ENCODE measurements at regions not wholly inside any gene's neighbourhood (a gene's known extent, or its start where the extent isn't known, plus 50 kb on each side); places are given as distances from the start of the nearest gene placed in this dataset.

GRCh38 chr12:88303335-88303734, 161.2 kb downstream of the TMTC3 start:
- no peak overlapping the region for H3K27ac Mint-ChIP-seq
- peaks cover 7% of the 10 kb centered on the region for H3K9me3 Mint-ChIP-seq (ENCODE audit: low read depth)
- no peak for DNase-seq (ENCODE audit: low spot score, unreplicated experiment)
- TF ChIP-seq CTCF (IDR thresholded peaks at IDR 0.05; ENCODE audit: unreplicated experiment): no peak
- H3K4me3 Mint-ChIP-seq (ENCODE audit: low read depth): no peak overlapping the region
- H3K27me3 Mint-ChIP-seq: peaks cover 8% of the 10 kb centered on the region
- no peaks in the 10 kb centered on the region for H3K36me3 Mint-ChIP-seq (ENCODE audit: insufficient read depth)
- peaks cover 34% of the 10 kb centered on the region for H3K4me1 Mint-ChIP-seq (ENCODE audit: low read depth)

GRCh38 chr12:88305254-88305890, 163.3 kb downstream of the TMTC3 start:
- H3K4me3 Mint-ChIP-seq (ENCODE audit: low read depth): no peak overlapping the region
- H3K36me3 Mint-ChIP-seq (ENCODE audit: insufficient read depth): no peaks in the 10 kb centered on the region
- H3K9me3 Mint-ChIP-seq (ENCODE audit: low read depth): peaks cover 3% of the 10 kb centered on the region
- DNase-seq (ENCODE audit: low spot score, unreplicated experiment): no peak
- peaks cover 16% of the 10 kb centered on the region for H3K27me3 Mint-ChIP-seq
- no peak for TF ChIP-seq CTCF (IDR thresholded peaks at IDR 0.05; ENCODE audit: unreplicated experiment)
- H3K27ac Mint-ChIP-seq: no peak overlapping the region
- H3K4me1 Mint-ChIP-seq (ENCODE audit: low read depth): peaks cover 26% of the 10 kb centered on the region

GRCh38 chr12:88306471-88307069, 164.5 kb downstream of the TMTC3 start:
- Mint-ChIP-seq H3K27me3 (peaks cover 16% of the 10 kb centered on the region), H3K9me3 (ENCODE audit: low read depth) (no peaks in the 10 kb centered on the region), H3K4me1 (ENCODE audit: low read depth) (peaks cover 23% of the 10 kb centered on the region), H3K36me3 (ENCODE audit: insufficient read depth) (no peaks in the 10 kb centered on the region), H3K27ac (no peak overlapping the region), H3K4me3 (ENCODE audit: low read depth) (no peak overlapping the region)
- DNase-seq (ENCODE audit: low spot score, unreplicated experiment): no peak
- no peak for TF ChIP-seq CTCF (IDR thresholded peaks at IDR 0.05; ENCODE audit: unreplicated experiment)

GRCh38 chr12:88307961-88308360, 165.9 kb downstream of the TMTC3 start:
- no peak overlapping the region for H3K27ac Mint-ChIP-seq
- no peak for TF ChIP-seq CTCF (IDR thresholded peaks at IDR 0.05; ENCODE audit: unreplicated experiment)
- no peak overlapping the region for H3K4me3 Mint-ChIP-seq (ENCODE audit: low read depth)
- DNase-seq (ENCODE audit: low spot score, unreplicated experiment): no peak
- H3K36me3 Mint-ChIP-seq (ENCODE audit: insufficient read depth): no peaks in the 10 kb centered on the region
- H3K4me1 Mint-ChIP-seq (ENCODE audit: low read depth): peaks cover 22% of the 10 kb centered on the region
- H3K27me3 Mint-ChIP-seq: peaks cover 16% of the 10 kb centered on the region
- no peaks in the 10 kb centered on the region for H3K9me3 Mint-ChIP-seq (ENCODE audit: low read depth)

- H3K4me3 Mint-ChIP-seq (ENCODE audit: low read depth): no peak overlapping the region
- no peak for DNase-seq (ENCODE audit: low spot score, unreplicated experiment)
- peaks cover 22% of the 10 kb centered on the region for H3K4me1 Mint-ChIP-seq (ENCODE audit: low read depth)
- H3K27ac Mint-ChIP-seq: no peak overlapping the region
- no peaks in the 10 kb centered on the region for H3K36me3 Mint-ChIP-seq (ENCODE audit: insufficient read depth)
- peaks cover 16% of the 10 kb centered on the region for H3K27me3 Mint-ChIP-seq
- TF ChIP-seq CTCF (IDR thresholded peaks at IDR 0.05; ENCODE audit: unreplicated experiment): no peak
- no peaks in the 10 kb centered on the region for H3K9me3 Mint-ChIP-seq (ENCODE audit: low read depth)
Observed at GRCh38 chr12:88308825-88309224, 166.7 kb downstream of the TMTC3 start.
